ENCODE measurements at regions not wholly inside any gene's neighbourhood (a gene's known extent, or its start where the extent isn't known, plus 50 kb on each side); places are given as distances from the start of the nearest gene placed in this dataset.

- TF ChIP-seq CTCF (IDR thresholded peaks at IDR 0.05 in 8 of 11, conservative IDR thresholded peaks at IDR 0.05 in 3 of 11) (no peak), POLR2AphosphoS5 (IDR thresholded peaks at IDR 0.05) (no peak)
Observed at GRCh38 chr10:120382360-120382759, 74.7 kb upstream of the PLPP4 start.
